HL-60 (cell line): ENCODE measurements at regions not wholly inside any gene's neighbourhood (a gene's known extent, or its start where the extent isn't known, plus 50 kb on each side); places are given as distances from the start of the nearest gene placed in this dataset.

Source experiments
- DNase-seq, 2 experiments: peaks; one replicate each; pipeline ENCODE4 v3.0.0-alpha.2; 2010 to 2020; ENCODE audit warnings: low read depth in 1 of 2, low spot score in 1 of 2
- H3K27ac ChIP-seq: fragments of 250-450 bp; sonication (Bioruptor Pico); replicated peaks from 2 replicates; pipeline ENCODE4 v1.5.1; 2020; ENCODE audit warnings: mild to moderate bottlenecking, moderate library complexity
- H3K27me3 ChIP-seq: fragments of 250-450 bp; sonication (Bioruptor Pico); 2 replicates; pipeline ENCODE4 v1.5.1; 2021; ENCODE audit warnings: mild to moderate bottlenecking, moderate library complexity; ENCODE audit not compliant: insufficient read depth, poor library complexity, severe bottlenecking
- H3K4me3 ChIP-seq: replicated peaks from 2 replicates; pipeline ENCODE4 v1.5.1; 2011; ENCODE audit warnings: mild to moderate bottlenecking, control low read depth, low read length; ENCODE audit not compliant: insufficient read depth
- GABPA ChIP-seq: IDR thresholded peaks from 2 replicates; pipeline ENCODE4 v1.6.1; 2012; ENCODE audit warnings: low read depth
- POLR2AphosphoS5 ChIP-seq: IDR thresholded peaks from 2 replicates; pipeline ENCODE4 v1.6.1; 2012; ENCODE audit warnings: low read depth
- SPI1 ChIP-seq: IDR thresholded peaks from 2 replicates; pipeline ENCODE4 v1.6.1; 2012; ENCODE audit warnings: low read depth, mild to moderate bottlenecking, borderline replicate concordance
- TF ChIP-seq, protein P1 (sequence below): IDR thresholded peaks from 2 replicates; pipeline ENCODE4 v1.6.1; 2012; ENCODE audit warnings: low read depth; ENCODE audit not compliant: insufficient replicate concordance
- TF ChIP-seq, protein P2 (sequence below): IDR thresholded peaks from one replicate; pipeline ENCODE4 v1.5.1; 2011; ENCODE audit warnings: low read length, control low read depth, inconsistent platforms; ENCODE audit not compliant: insufficient read depth

DNA sequence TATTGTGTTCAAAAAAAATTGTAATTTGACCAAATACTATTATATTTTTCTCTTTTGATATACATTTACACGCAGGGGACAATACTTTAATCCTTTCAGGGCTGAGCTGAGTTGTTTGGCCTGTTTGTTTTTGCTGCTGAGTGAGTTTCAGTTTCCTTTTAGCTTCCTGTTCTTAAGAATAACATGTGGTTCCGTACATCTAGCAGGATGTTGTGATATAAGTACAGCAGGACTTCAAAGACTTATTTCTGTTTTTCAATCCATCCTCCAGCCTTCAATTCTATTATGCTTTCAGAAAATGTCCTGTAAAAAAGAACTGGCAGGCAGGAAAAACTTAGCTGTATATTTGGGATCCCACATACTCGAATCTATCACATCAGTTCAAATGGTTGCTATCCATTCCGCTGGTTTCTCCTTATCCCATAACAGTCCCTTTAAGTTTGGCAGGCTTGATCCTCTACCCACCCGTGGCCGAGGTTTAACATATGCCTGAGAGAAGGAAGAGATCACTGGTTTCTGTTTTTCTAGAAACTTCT is 1037.3 kb upstream of the ACO1 start:
- H3K27ac ChIP-seq: no peak overlapping the region
- TF ChIP-seq POLR2AphosphoS5 (no peak), GABPA (no peak), SPI1 (no peak)
- TF ChIP-seq, protein P1, sequence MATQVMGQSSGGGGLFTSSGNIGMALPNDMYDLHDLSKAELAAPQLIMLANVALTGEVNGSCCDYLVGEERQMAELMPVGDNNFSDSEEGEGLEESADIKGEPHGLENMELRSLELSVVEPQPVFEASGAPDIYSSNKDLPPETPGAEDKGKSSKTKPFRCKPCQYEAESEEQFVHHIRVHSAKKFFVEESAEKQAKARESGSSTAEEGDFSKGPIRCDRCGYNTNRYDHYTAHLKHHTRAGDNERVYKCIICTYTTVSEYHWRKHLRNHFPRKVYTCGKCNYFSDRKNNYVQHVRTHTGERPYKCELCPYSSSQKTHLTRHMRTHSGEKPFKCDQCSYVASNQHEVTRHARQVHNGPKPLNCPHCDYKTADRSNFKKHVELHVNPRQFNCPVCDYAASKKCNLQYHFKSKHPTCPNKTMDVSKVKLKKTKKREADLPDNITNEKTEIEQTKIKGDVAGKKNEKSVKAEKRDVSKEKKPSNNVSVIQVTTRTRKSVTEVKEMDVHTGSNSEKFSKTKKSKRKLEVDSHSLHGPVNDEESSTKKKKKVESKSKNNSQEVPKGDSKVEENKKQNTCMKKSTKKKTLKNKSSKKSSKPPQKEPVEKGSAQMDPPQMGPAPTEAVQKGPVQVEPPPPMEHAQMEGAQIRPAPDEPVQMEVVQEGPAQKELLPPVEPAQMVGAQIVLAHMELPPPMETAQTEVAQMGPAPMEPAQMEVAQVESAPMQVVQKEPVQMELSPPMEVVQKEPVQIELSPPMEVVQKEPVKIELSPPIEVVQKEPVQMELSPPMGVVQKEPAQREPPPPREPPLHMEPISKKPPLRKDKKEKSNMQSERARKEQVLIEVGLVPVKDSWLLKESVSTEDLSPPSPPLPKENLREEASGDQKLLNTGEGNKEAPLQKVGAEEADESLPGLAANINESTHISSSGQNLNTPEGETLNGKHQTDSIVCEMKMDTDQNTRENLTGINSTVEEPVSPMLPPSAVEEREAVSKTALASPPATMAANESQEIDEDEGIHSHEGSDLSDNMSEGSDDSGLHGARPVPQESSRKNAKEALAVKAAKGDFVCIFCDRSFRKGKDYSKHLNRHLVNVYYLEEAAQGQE: no peak
- TF ChIP-seq, protein P2, sequence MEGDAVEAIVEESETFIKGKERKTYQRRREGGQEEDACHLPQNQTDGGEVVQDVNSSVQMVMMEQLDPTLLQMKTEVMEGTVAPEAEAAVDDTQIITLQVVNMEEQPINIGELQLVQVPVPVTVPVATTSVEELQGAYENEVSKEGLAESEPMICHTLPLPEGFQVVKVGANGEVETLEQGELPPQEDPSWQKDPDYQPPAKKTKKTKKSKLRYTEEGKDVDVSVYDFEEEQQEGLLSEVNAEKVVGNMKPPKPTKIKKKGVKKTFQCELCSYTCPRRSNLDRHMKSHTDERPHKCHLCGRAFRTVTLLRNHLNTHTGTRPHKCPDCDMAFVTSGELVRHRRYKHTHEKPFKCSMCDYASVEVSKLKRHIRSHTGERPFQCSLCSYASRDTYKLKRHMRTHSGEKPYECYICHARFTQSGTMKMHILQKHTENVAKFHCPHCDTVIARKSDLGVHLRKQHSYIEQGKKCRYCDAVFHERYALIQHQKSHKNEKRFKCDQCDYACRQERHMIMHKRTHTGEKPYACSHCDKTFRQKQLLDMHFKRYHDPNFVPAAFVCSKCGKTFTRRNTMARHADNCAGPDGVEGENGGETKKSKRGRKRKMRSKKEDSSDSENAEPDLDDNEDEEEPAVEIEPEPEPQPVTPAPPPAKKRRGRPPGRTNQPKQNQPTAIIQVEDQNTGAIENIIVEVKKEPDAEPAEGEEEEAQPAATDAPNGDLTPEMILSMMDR: no peak
- no peak for DNase-seq
- H3K27me3 ChIP-seq: no peaks in the 10 kb centered on the region
- H3K4me3 ChIP-seq: no peak overlapping the region

DNA sequence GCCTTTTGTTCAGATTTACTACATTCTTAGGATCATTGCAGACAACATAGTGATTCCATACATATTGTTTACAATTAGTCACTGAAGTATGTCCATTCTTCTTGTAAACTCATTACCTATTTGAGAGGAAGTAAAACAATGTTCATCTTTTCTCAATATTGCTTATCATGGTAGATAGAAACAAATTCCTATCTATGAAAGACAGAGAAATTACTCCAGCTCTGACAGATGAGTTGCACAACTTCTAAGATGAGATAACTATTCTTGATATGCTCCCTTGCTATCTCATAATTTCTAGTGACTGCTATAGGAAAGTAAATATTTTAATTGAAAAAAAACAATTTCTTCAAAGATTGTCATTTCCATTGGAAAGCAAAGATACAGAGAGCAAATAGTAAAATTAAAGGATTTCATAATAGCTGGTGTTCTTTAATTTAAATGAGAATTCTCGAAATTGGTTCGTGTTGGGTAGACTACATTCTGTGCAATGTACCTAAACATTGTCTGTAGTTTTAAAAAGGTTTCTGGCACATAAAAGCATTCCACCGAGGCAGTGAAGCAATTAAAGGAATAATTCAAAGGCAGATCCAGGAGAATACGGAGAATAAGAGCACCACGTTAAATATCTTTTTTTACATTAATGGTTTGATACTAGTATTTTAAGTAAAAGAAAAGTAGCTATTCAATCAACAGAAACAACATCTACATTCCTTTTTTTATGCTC is 1029.1 kb upstream of the ACO1 start:
- TF ChIP-seq GABPA (no peak), POLR2AphosphoS5 (no peak), SPI1 (no peak)
- TF ChIP-seq, protein P2: no peak
- TF ChIP-seq, protein P1: no peak
- H3K4me3 ChIP-seq: no peak overlapping the region
- H3K27ac ChIP-seq: no peak overlapping the region
- no peaks in the 10 kb centered on the region for H3K27me3 ChIP-seq
- DNase-seq: no peak

DNA sequence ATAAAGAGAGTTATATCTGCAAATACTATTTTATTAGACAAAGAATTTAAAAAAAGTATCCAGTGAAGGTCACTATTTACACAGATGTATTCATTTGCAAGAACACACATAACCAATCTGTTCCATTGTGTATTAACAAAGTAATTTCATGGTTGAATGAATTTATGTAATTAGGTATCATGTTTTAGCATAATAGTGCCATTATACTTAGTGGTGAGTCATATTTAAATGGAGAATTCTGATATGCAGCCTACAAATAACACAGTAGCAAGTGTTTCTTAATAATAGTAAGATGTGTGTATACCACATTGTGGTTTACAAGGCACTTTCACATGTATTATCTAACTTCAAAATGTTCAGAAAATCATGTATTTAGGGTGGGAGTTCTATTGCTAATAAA is 1028.5 kb upstream of the ACO1 start:
- Histone ChIP-seq H3K4me3 (no peak overlapping the region), H3K27ac (no peak overlapping the region), H3K27me3 (no peaks in the 10 kb centered on the region)
- TF ChIP-seq GABPA (no peak), POLR2AphosphoS5 (no peak), SPI1 (no peak)
- TF ChIP-seq, protein P2: no peak
- TF ChIP-seq, protein P1: no peak
- DNase-seq: no peak
